Keratinocyte (primary cell): ENCODE measurements at regions not wholly inside any gene's neighbourhood (a gene's known extent, or its start where the extent isn't known, plus 50 kb on each side); places are given as distances from the start of the nearest gene placed in this dataset.

Source experiments
- DNase-seq: peaks from one replicate; pipeline ENCODE4 v3.0.0-alpha.2; 2011; ENCODE audit warnings: low read depth, missing footprints, low spot score
- FAIRE-seq: peaks from 2 replicates; lab custom pipeline; 2011; peaks lifted over from hg19 to GRCh38; lab: Jason Lieb, UNC
- H2AFZ ChIP-seq: 2 replicates; pipeline ENCODE4 v1.6.0; 2012; ENCODE audit warnings: low read length, control low read depth, inconsistent platforms; ENCODE audit not compliant: control insufficient read depth
- H3K27ac ChIP-seq: 2 replicates; pipeline ENCODE4 v1.5.1; 2011; ENCODE audit warnings: low read length; ENCODE audit not compliant: control insufficient read depth, insufficient read depth
- H3K27me3 ChIP-seq: 3 replicates; pipeline ENCODE4 v1.6.0; 2011; ENCODE audit warnings: low read length; ENCODE audit not compliant: control insufficient read depth, insufficient read depth; ENCODE audit errors: extremely low read depth
- H3K36me3 ChIP-seq, 2 experiments: 2 replicates in 1 of 2; 3 replicates in 1 of 2; pipeline ENCODE4 v1.5.1; 2011; ENCODE audit warnings: low read length in 2 of 2, mild to moderate bottlenecking in 1 of 2; ENCODE audit not compliant: control insufficient read depth in 2 of 2, insufficient read depth in 2 of 2; ENCODE audit errors: extremely low read depth in 1 of 2
- H3K4me1 ChIP-seq: 3 replicates; pipeline ENCODE4 v1.5.1; 2011; ENCODE audit warnings: low read length; ENCODE audit not compliant: control insufficient read depth, insufficient read depth; ENCODE audit errors: extremely low read depth
- H3K4me2 ChIP-seq: 3 replicates; pipeline ENCODE4 v1.6.0; 2011; ENCODE audit warnings: low read depth, low read length; ENCODE audit not compliant: control insufficient read depth, insufficient read depth; ENCODE audit errors: extremely low read depth
- H3K4me3 ChIP-seq, 3 experiments: fragments of 200-600 bp in 1 of 3; sonication (generic) in 1 of 3; 2 replicates in 2 of 3; 3 replicates in 1 of 3; pipeline ENCODE4 v1.5.1; 2011 to 2016; ENCODE audit warnings: low read length in 3 of 3, mild to moderate bottlenecking in 3 of 3, control low read depth in 2 of 3, inconsistent platforms in 1 of 3, low read depth in 1 of 3, mixed read lengths in 1 of 3, mixed run types in 1 of 3, moderate library complexity in 1 of 3; ENCODE audit not compliant: control insufficient read depth in 2 of 3, insufficient read depth in 2 of 3; ENCODE audit errors: extremely low read depth in 1 of 3
- H3K79me2 ChIP-seq: 2 replicates; pipeline ENCODE4 v1.6.0; 2012; ENCODE audit warnings: low read length; ENCODE audit not compliant: control insufficient read depth, insufficient read depth
- H3K9ac ChIP-seq: 3 replicates; pipeline ENCODE4 v1.6.0; 2011; ENCODE audit warnings: low read length; ENCODE audit not compliant: control insufficient read depth, insufficient read depth; ENCODE audit errors: extremely low read depth
- H3K9me1 ChIP-seq: 3 replicates; pipeline ENCODE4 v1.6.0; 2011; ENCODE audit warnings: low read length; ENCODE audit not compliant: control insufficient read depth, insufficient read depth; ENCODE audit errors: extremely low read depth
- H3K9me3 ChIP-seq: 2 replicates; pipeline ENCODE4 v1.5.1; 2012; ENCODE audit warnings: low read depth, low read length; ENCODE audit not compliant: control insufficient read depth
- H4K20me1 ChIP-seq: 3 replicates; pipeline ENCODE4 v1.6.0; 2011; ENCODE audit warnings: low read length; ENCODE audit not compliant: control insufficient read depth, insufficient read depth; ENCODE audit errors: extremely low read depth
- CTCF ChIP-seq, 3 experiments: IDR thresholded peaks in 1 of 3; conservative IDR thresholded peaks in 1 of 3; optimal IDR thresholded peaks in 1 of 3; 2 replicates in 2 of 3; 3 replicates in 1 of 3; pipeline versions ENCODE3 to v1.5.1; 2011; ENCODE audit warnings: low read length in 3 of 3, mild to moderate bottlenecking in 3 of 3, moderate library complexity in 2 of 3, control low read depth in 1 of 3, inconsistent platforms in 1 of 3; ENCODE audit not compliant: insufficient read depth in 2 of 3; ENCODE audit errors: extremely low read depth in 1 of 3
- EZH2 ChIP-seq: IDR thresholded peaks from one replicate; pipeline ENCODE4 v1.6.1; 2012; ENCODE audit warnings: inconsistent platforms, mild to moderate bottlenecking, low read length, moderate library complexity
- dilution Hi-C: fragments of 300-500 bp; cut with MboI; formaldehyde crosslinking; loops from one replicate; pipeline ENCODE4 v1.7.0; 2020; ENCODE audit warnings: low sequenced_read_pairs; ENCODE audit not compliant: extremely low pct_ligation_motif_present

DNA sequence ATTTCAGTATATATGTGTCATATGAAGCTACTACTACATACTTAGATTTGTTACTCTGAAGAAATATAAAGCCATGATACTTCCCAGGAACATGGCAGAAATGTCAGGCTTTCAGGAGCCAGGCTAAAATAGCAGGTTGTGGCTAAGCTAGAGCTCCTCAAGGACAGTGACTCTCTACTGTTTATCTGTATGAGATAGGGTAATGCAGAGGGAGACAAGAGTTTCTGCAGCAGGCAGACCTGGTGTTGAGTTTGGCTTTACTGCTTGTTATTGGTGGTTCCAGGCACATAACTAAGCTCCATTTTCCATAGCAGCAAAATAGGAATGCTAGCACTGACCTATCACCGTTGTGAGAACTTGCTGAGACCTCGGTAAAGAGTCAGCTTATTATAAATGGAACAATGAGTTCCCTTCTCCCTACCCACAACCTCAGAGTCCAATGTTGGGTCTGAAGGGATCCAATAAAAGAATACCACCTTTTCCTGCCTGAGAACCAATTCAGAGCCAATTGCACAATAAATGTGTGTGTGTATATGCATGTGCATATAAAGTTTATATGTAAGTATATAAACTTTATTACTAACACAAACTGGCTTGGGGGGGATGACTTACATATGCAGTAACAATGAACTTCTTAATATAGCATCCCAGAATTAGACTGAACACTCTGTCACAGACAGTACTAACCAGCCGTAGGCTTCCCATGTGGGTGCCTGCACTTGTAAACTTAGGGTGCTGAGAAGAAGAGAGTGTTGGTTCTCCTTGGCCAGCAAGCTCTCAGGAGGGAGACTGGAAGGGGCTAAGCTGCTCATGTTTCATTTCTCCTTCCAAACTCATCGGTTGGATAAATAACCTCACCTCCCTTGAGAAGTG, 51.9 kb upstream of the PAQR3 start:
- Histone ChIP-seq H3K27ac (no peak overlapping the region), H3K4me2 (no peak overlapping the region), H3K9ac (no peak overlapping the region), H4K20me1 (no peaks in the 10 kb centered on the region), H3K9me3 (no peaks in the 10 kb centered on the region), H3K4me3 (no peak overlapping the region), H3K9me1 (no peaks in the 10 kb centered on the region), H3K27me3 (peaks cover 3% of the 10 kb centered on the region), H3K36me3 (no peaks in the 10 kb centered on the region), H3K4me1 (no peaks in the 10 kb centered on the region), H3K79me2 (no peaks in the 10 kb centered on the region), H2AFZ (no peak overlapping the region)
- no peak for TF ChIP-seq EZH2
- TF ChIP-seq CTCF (optimal IDR thresholded peaks at IDR 0.05 in 1 of 3, IDR thresholded peaks at IDR 0.05 in 1 of 3, conservative IDR thresholded peaks at IDR 0.05 in 1 of 3; ENCODE audit: extremely low read depth in 1 of 3, insufficient read depth in 2 of 3, low read length in 3 of 3), result no peak
- DNase-seq (no peak), FAIRE-seq (no peak)
- dilution Hi-C loops, result no loop called here

- FAIRE-seq, result no peak
- H3K9me3 ChIP-seq, result no peaks in the 10 kb centered on the region
- H3K4me1 ChIP-seq, result no peaks in the 10 kb centered on the region
- no peaks in the 10 kb centered on the region for H4K20me1 ChIP-seq
- no peak overlapping the region for H3K4me2 ChIP-seq
- DNase-seq, result no peak
- no peak overlapping the region for H3K4me3 ChIP-seq
- H2AFZ ChIP-seq, result no peak overlapping the region
- H3K27me3 ChIP-seq, result peaks cover 5% of the 10 kb centered on the region
- H3K9ac ChIP-seq, result no peak overlapping the region
- TF ChIP-seq CTCF (optimal IDR thresholded peaks at IDR 0.05 in 1 of 3, IDR thresholded peaks at IDR 0.05 in 1 of 3, conservative IDR thresholded peaks at IDR 0.05 in 1 of 3; ENCODE audit: extremely low read depth in 1 of 3, insufficient read depth in 2 of 3, low read length in 3 of 3) (no peak), EZH2 (no peak)
- no peaks in the 10 kb centered on the region for H3K9me1 ChIP-seq
- no peaks in the 10 kb centered on the region for H3K79me2 ChIP-seq
- H3K27ac ChIP-seq, result no peak overlapping the region
- dilution Hi-C loops, result no loop called here
- no peaks in the 10 kb centered on the region for H3K36me3 ChIP-seq
Observed at GRCh38 chr4:78989697-78990270, 50.5 kb upstream of the PAQR3 start.
